A549 (cell line): ENCODE measurements at regions not wholly inside any gene's neighbourhood (a gene's known extent, or its start where the extent isn't known, plus 50 kb on each side); places are given as distances from the start of the nearest gene placed in this dataset.

Source experiments
- POLR2A ChIP-seq: IDR thresholded peaks from 2 replicates; pipeline ENCODE4 v1.6.1; 2012; ENCODE audit warnings: mild to moderate bottlenecking, low read length
- TFCP2L1 ChIP-seq: fragments of 250-450 bp; sonication (Bioruptor Pico); IDR thresholded peaks from 2 replicates; pipeline ENCODE4 v1.5.0; 2021; ENCODE audit warnings: mild to moderate bottlenecking
- TF ChIP-seq, protein P1 (sequence below): fragments of 200-600 bp; sonication (generic); IDR thresholded peaks from 2 replicates; pipeline ENCODE4 v1.6.1; 2016; ENCODE audit warnings: antibody characterized with exemption, mild to moderate bottlenecking, moderate library complexity
- TF ChIP-seq, protein P2 (sequence below): fragments of 450-650 bp; IDR thresholded peaks from 2 replicates; pipeline ENCODE4 v1.6.1; 2014; ENCODE audit warnings: antibody characterized with exemption
- TF ChIP-seq, protein P3 (sequence below): fragments of >200 bp; sonication (Bioruptor Twin); formaldehyde crosslinking; IDR thresholded peaks from 3 replicates; pipeline ENCODE4 v1.5.1; 2016

GRCh38 chr20:5678777-5679176 lies 68.0 kb upstream of the GPCPD1 start:
- TF ChIP-seq, protein P1, sequence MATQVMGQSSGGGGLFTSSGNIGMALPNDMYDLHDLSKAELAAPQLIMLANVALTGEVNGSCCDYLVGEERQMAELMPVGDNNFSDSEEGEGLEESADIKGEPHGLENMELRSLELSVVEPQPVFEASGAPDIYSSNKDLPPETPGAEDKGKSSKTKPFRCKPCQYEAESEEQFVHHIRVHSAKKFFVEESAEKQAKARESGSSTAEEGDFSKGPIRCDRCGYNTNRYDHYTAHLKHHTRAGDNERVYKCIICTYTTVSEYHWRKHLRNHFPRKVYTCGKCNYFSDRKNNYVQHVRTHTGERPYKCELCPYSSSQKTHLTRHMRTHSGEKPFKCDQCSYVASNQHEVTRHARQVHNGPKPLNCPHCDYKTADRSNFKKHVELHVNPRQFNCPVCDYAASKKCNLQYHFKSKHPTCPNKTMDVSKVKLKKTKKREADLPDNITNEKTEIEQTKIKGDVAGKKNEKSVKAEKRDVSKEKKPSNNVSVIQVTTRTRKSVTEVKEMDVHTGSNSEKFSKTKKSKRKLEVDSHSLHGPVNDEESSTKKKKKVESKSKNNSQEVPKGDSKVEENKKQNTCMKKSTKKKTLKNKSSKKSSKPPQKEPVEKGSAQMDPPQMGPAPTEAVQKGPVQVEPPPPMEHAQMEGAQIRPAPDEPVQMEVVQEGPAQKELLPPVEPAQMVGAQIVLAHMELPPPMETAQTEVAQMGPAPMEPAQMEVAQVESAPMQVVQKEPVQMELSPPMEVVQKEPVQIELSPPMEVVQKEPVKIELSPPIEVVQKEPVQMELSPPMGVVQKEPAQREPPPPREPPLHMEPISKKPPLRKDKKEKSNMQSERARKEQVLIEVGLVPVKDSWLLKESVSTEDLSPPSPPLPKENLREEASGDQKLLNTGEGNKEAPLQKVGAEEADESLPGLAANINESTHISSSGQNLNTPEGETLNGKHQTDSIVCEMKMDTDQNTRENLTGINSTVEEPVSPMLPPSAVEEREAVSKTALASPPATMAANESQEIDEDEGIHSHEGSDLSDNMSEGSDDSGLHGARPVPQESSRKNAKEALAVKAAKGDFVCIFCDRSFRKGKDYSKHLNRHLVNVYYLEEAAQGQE: no peak
- TF ChIP-seq, protein P2, sequence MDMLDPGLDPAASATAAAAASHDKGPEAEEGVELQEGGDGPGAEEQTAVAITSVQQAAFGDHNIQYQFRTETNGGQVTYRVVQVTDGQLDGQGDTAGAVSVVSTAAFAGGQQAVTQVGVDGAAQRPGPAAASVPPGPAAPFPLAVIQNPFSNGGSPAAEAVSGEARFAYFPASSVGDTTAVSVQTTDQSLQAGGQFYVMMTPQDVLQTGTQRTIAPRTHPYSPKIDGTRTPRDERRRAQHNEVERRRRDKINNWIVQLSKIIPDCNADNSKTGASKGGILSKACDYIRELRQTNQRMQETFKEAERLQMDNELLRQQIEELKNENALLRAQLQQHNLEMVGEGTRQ: no peak
- TF ChIP-seq, protein P3, sequence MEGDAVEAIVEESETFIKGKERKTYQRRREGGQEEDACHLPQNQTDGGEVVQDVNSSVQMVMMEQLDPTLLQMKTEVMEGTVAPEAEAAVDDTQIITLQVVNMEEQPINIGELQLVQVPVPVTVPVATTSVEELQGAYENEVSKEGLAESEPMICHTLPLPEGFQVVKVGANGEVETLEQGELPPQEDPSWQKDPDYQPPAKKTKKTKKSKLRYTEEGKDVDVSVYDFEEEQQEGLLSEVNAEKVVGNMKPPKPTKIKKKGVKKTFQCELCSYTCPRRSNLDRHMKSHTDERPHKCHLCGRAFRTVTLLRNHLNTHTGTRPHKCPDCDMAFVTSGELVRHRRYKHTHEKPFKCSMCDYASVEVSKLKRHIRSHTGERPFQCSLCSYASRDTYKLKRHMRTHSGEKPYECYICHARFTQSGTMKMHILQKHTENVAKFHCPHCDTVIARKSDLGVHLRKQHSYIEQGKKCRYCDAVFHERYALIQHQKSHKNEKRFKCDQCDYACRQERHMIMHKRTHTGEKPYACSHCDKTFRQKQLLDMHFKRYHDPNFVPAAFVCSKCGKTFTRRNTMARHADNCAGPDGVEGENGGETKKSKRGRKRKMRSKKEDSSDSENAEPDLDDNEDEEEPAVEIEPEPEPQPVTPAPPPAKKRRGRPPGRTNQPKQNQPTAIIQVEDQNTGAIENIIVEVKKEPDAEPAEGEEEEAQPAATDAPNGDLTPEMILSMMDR: no peak
- TF ChIP-seq TFCP2L1 (CRISPR knock-in tag): no peak
- no peak for TF ChIP-seq POLR2A
